HFFc6 (cell line): ENCODE measurements at regions not wholly inside any gene's neighbourhood (a gene's known extent, or its start where the extent isn't known, plus 50 kb on each side); places are given as distances from the start of the nearest gene placed in this dataset.

ENCODE experiments used
- DNase-seq: peaks from one replicate; pipeline ENCODE4 v3.0.0-alpha.2; 2018
- H3K27ac Mint-ChIP-seq: 2 replicates; pipeline ENCODE4 v1.8.0; 2020; ENCODE audit warnings: mild to moderate bottlenecking, mixed read lengths
- H3K27me3 Mint-ChIP-seq: 2 replicates; pipeline ENCODE4 v1.8.0; 2021; ENCODE audit warnings: mild to moderate bottlenecking, moderate library complexity, mixed read lengths; ENCODE audit not compliant: insufficient read depth
- H3K36me3 Mint-ChIP-seq: 2 replicates; pipeline ENCODE4 v1.8.0; 2021; ENCODE audit warnings: low read depth, mixed read lengths
- H3K4me1 Mint-ChIP-seq: 2 replicates; pipeline ENCODE4 v1.8.0; 2020; ENCODE audit warnings: low read depth, mixed read lengths
- H3K4me3 Mint-ChIP-seq: 2 replicates; pipeline ENCODE4 v1.8.0; 2020; ENCODE audit warnings: mild to moderate bottlenecking, moderate library complexity, mixed read lengths
- H3K9me3 Mint-ChIP-seq: 2 replicates; pipeline ENCODE4 v1.8.0; 2020; ENCODE audit warnings: mild to moderate bottlenecking, mixed read lengths
- TF ChIP-seq, protein P1 (sequence below): fragments of 200-600 bp; sonication (generic); IDR thresholded peaks from 2 replicates; pipeline ENCODE4 v1.5.0; 2021; ENCODE audit warnings: antibody characterized with exemption, mild to moderate bottlenecking

DNA sequence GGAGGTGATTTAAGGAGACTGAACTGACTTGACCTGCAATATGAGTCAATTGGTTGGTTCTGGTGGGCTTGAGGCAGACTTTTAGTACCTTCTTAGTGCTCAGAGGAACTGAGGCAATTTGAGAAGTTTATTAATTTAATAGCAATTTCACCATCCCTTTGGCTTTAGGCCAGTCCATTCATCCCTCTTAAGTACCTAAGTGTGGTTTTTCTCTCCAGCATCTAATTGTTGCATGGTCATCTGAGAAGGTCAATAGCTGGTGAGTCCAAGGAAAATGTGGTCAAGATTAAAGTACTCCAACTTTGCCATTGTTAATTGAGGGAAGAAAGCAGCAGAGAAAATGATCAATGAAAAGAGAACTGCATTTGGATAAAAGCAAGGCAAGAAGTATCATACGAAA is 115.4 kb upstream of the DYRK2 start:
- H3K4me1 Mint-ChIP-seq = peaks cover 42% of the 10 kb centered on the region
- no peak overlapping the region for H3K4me3 Mint-ChIP-seq
- H3K36me3 Mint-ChIP-seq = peaks cover 4% of the 10 kb centered on the region; the same call in 1 of the 2 replicates
- no peak overlapping the region for H3K27ac Mint-ChIP-seq
- TF ChIP-seq, protein P1, sequence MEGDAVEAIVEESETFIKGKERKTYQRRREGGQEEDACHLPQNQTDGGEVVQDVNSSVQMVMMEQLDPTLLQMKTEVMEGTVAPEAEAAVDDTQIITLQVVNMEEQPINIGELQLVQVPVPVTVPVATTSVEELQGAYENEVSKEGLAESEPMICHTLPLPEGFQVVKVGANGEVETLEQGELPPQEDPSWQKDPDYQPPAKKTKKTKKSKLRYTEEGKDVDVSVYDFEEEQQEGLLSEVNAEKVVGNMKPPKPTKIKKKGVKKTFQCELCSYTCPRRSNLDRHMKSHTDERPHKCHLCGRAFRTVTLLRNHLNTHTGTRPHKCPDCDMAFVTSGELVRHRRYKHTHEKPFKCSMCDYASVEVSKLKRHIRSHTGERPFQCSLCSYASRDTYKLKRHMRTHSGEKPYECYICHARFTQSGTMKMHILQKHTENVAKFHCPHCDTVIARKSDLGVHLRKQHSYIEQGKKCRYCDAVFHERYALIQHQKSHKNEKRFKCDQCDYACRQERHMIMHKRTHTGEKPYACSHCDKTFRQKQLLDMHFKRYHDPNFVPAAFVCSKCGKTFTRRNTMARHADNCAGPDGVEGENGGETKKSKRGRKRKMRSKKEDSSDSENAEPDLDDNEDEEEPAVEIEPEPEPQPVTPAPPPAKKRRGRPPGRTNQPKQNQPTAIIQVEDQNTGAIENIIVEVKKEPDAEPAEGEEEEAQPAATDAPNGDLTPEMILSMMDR = no peak
- DNase-seq = no peak
- H3K9me3 Mint-ChIP-seq = no peaks in the 10 kb centered on the region
- no peaks in the 10 kb centered on the region for H3K27me3 Mint-ChIP-seq

DNA sequence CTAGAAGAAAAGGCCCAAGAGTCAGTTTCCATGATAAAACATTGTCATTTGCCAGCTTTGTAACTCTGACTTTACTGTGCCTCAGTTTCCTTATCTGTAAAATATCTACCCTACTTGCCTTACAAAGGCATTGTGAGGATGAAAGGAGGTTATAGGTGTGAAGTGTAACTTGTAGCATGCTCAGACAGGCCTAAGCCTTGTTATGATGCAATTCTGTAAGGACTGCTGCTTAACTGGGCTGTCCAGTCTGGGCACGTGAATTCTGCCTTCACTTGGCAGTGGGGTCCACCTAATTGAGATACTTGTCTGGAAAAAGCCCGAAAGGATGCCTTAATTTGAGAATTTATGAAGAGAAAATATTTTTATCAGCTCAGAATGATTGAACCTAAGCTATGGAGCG is 114.5 kb upstream of the DYRK2 start:
- H3K4me3 Mint-ChIP-seq = peak overlapping the region; percentile 50; the same call in 1 of the 2 replicates
- H3K9me3 Mint-ChIP-seq = no peaks in the 10 kb centered on the region
- peaks cover 42% of the 10 kb centered on the region for H3K4me1 Mint-ChIP-seq
- peaks cover 4% of the 10 kb centered on the region; the same call in 1 of the 2 replicates for H3K27me3 Mint-ChIP-seq
- DNase-seq = no peak
- H3K36me3 Mint-ChIP-seq = peaks cover 4% of the 10 kb centered on the region; the same call in 1 of the 2 replicates
- TF ChIP-seq, protein P1 = no peak
- peak overlapping the region; percentile 64; the same call in 1 of the 2 replicates for H3K27ac Mint-ChIP-seq

DNA sequence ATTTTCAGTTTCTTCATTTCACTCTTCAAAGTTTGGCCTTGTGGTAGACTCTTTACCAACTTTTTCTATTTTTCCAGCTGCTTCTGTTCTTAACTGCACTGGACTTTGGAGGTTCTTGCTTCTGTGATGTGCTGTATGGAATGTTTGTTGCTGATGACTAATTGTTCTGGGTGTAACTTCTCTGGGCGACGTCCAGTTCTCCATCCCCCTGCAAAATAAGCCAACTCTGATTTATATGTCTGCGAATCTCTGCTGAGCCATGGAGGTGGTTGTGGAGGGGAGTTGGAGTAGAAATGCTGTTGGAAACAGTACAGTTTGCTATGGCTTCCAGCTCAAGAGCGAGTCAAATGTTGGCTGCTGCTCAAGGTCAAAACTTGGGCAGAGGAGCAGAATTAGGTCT is 113.9 kb upstream of the DYRK2 start:
- Mint-ChIP-seq H3K27ac (peak overlapping the region; percentile 64), H3K36me3 (peaks cover 4% of the 10 kb centered on the region; the same call in 1 of the 2 replicates), H3K4me1 (peaks cover 47% of the 10 kb centered on the region), H3K4me3 (peak overlapping the region; percentile 50), H3K27me3 (peaks cover 6% of the 10 kb centered on the region; the same call in 1 of the 2 replicates), H3K9me3 (no peaks in the 10 kb centered on the region)
- TF ChIP-seq, protein P1 = no peak
- DNase-seq = peak; percentile 85

DNA sequence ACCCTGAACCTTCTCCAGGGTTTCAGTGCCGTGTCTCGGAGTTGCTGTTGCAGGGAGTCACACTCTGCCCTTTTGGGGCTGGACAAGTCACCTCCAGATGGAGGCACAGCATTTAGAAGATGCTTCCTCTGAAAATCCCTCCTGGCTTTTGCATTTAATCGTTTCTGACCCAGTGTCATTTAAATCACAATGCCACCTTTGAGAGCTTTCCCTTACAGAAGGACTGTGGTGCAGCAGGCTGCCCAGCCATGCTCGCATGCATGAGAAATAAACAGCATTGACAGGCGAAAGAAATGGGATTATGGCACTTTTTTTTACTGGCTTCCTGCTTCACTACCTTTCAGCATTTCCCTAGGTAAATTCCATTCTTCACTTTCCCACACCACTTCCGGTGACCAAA is 113.4 kb upstream of the DYRK2 start:
- Mint-ChIP-seq H3K4me3 (peak overlapping the region; percentile 50; the same call in 1 of the 2 replicates), H3K36me3 (peaks cover 4% of the 10 kb centered on the region; the same call in 1 of the 2 replicates), H3K27ac (peak overlapping the region; percentile 64; the same call in 1 of the 2 replicates), H3K9me3 (no peaks in the 10 kb centered on the region), H3K4me1 (peaks cover 52% of the 10 kb centered on the region), H3K27me3 (peaks cover 6% of the 10 kb centered on the region; the same call in 1 of the 2 replicates)
- DNase-seq = no peak
- TF ChIP-seq, protein P1 = no peak

DNA sequence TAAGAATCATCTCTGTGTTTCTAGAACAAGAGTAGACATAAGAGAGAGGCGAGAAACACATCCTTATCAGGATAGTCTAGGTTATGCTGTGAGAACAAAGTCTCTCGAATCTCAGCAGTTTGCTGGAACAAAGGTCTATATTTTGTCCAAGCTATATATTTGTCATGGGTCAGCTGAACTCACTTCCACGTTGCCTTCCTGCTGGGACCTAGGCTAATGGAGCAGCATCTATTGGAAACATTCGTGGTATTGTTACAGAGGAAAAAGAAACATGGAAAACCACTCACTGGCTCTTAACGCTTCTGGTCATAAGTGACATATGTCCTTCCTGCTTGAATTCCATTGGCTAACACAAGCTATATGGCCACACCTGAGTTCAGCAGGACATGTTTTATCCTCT is 112.6 kb upstream of the DYRK2 start:
- Mint-ChIP-seq H3K4me3 (no peak overlapping the region), H3K27me3 (peaks cover 6% of the 10 kb centered on the region; the same call in 1 of the 2 replicates), H3K4me1 (peaks cover 54% of the 10 kb centered on the region), H3K9me3 (no peaks in the 10 kb centered on the region), H3K36me3 (no peaks in the 10 kb centered on the region), H3K27ac (no peak overlapping the region)
- TF ChIP-seq, protein P1 = no peak
- no peak for DNase-seq
